Choroid plexus epithelial cell (primary cell): ENCODE measurements at regions not wholly inside any gene's neighbourhood (a gene's known extent, or its start where the extent isn't known, plus 50 kb on each side); places are given as distances from the start of the nearest gene placed in this dataset.
A peak's percentile ranks its signal among the peaks of the same experiment; 100 is the strongest.

ENCODE experiments used
- DNase-seq: peaks from one replicate; pipeline ENCODE4 v3.0.0-alpha.2; 2010; ENCODE audit warnings: low read depth
- H3K4me3 ChIP-seq: 2 replicates; pipeline ENCODE4 v1.5.1; 2011; ENCODE audit warnings: low read depth, mild to moderate bottlenecking, control low read depth, low read length, moderate library complexity
- CTCF ChIP-seq: conservative IDR thresholded peaks from 2 replicates; pipeline ENCODE4 v1.5.1; 2011; ENCODE audit warnings: low read depth, mild to moderate bottlenecking, control low read depth, inconsistent platforms, low read length, moderate library complexity

GRCh38 chr1:114342376-114342775 lies 168.6 kb downstream of the TRIM33 start:
- H3K4me3 ChIP-seq = no peak overlapping the region
- TF ChIP-seq CTCF = no peak
- DNase-seq = no peak

DNA sequence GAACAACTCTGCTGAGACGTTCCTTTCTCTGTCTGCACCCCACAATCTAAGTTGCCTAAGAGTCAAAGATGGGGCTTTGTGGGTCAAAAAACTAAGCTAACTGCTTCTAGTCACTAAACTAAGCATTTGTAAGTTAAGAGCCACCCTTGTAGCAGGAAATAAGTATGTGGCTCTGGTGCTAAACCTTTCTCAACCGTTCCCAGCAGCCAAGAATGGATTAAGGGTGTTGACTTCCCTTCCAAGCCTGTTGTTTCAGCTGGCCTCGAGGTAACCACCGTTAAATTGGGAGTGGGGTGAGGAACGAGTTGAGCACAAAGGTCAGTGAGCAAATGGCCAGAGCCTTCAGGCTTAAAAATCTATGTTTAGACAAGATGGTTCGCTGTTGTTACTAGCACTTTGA lies 169.1 kb downstream of the TRIM33 start:
- TF ChIP-seq CTCF = no peak
- H3K4me3 ChIP-seq = no peak overlapping the region
- peak; percentile 6 for DNase-seq

DNA sequence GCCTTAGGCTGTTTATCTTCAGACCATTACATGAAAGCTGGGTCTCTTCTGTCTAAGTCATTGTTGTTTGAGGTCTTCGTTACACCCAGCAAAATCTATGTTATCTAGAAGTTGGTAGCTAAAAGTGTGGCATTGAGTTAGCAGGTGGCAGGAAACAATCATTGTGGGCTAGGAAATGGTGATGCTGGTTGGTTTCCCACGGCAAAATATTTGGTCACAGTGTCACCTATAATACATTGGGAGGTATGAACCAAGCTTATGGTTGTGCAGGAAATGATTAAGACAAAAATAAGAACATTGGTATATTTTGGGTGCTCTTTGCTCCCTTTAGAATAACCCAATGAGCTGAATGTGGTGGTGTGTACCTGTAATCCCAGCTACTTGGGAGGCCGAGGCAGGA lies 169.7 kb downstream of the TRIM33 start:
- H3K4me3 ChIP-seq = no peak overlapping the region
- DNase-seq = no peak
- TF ChIP-seq CTCF = no peak

GRCh38 chr1:114340892-114341291 lies 170.1 kb downstream of the TRIM33 start:
- no peak for TF ChIP-seq CTCF
- H3K4me3 ChIP-seq = no peak overlapping the region
- DNase-seq = no peak

- TF ChIP-seq CTCF = no peak
- H3K4me3 ChIP-seq = no peak overlapping the region
- DNase-seq = no peak
Measured at GRCh38 chr1:114339379-114339778, 171.6 kb downstream of the TRIM33 start.

DNA sequence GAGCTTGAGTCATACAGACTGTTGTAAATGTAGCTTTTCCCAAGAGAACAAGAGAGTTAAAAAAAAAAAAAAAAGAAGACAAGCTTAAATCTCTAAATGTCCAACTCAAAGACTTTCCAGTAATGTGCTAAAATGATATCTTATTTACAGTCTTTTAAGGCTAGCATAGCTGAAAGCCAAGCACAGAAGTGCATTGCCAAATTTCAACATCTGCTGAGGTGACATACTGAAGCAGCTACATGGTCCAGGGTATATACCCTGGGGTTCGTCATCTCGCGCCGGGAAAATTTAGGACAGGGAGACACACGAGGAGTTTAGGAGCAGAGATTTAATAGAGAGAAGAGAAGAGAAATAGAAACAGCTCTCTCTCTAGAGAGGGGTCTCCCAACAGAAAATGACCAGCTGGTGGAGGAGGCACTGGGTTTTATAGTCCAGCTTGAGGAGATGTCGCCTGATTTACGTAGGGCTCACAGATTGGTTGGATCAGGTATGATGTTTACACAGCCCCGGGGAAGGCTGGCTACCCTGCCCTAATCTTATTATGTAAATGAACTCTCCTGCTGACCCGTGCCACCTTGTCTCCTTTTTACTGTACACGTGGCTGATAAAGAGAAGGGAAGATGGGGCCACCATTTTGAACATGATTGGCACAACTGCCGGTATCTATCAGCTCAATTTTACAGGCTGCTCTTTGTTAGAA lies 172.7 kb downstream of the TRIM33 start:
- H3K4me3 ChIP-seq = no peak overlapping the region
- DNase-seq = no peak
- no peak for TF ChIP-seq CTCF

GRCh38 chr1:114337417-114337816 lies 173.6 kb downstream of the TRIM33 start:
- no peak for TF ChIP-seq CTCF

More at GRCh38 chr1:114337417-114337816, 173.6 kb downstream of the TRIM33 start:
- no peak overlapping the region for H3K4me3 ChIP-seq
- no peak for DNase-seq
